IMR-90 (cell line): ENCODE measurements at regions not wholly inside any gene's neighbourhood (a gene's known extent, or its start where the extent isn't known, plus 50 kb on each side); places are given as distances from the start of the nearest gene placed in this dataset.

Experiments
- ATAC-seq: fragments of 200-7000 bp; cut with Tn5 transposase; 2 replicates; pipeline ENCODE4 v1.9.1; 2020; ENCODE audit warnings: low read depth, mild to moderate bottlenecking, moderate library complexity
- BruUV-seq: library from RNA; stranded (reverse); fragments of 400-500 nt; replicated peaks from 2 replicates; lab custom pipeline; 2021; lab: Mats Ljungman, UMichigan
- CTCF ChIA-PET: fragments of 300-600 bp; formaldehyde crosslinking; extraction: SDS; loops from one replicate; lab custom pipeline; 2021; ENCODE audit warnings: antibody characterized with exemption; lab: Yijun Ruan, JAX
- POLR2A ChIA-PET: fragments of 300-600 bp; sonication (Branson Sonifier 250); formaldehyde crosslinking; loops from one replicate; lab custom pipeline; 2022; ENCODE audit warnings: antibody characterized with exemption; ENCODE audit not compliant: unreplicated experiment; lab: Charles Lee
- DNase-seq: peaks from one replicate; pipeline ENCODE4 v3.0.0; 2013
- H2AFZ ChIP-seq: replicated peaks from 2 replicates; pipeline ENCODE3; 2013; ENCODE audit warnings: low read length, mild to moderate bottlenecking; ENCODE audit not compliant: poor library complexity
- H2AK5ac ChIP-seq: 2 replicates; pipeline ENCODE4 v1.6.1; 2013; ENCODE audit warnings: low read depth, low read length, inconsistent platforms
- H2AK9ac ChIP-seq: replicated peaks from 2 replicates; pipeline ENCODE3; 2013; ENCODE audit warnings: mild to moderate bottlenecking, low read depth, low read length, moderate library complexity; ENCODE audit not compliant: poor library complexity
- H2BK120ac ChIP-seq: 2 replicates; pipeline ENCODE4 v1.6.1; 2013; ENCODE audit warnings: low read depth, low read length, inconsistent platforms
- H2BK15ac ChIP-seq: 3 replicates; pipeline ENCODE4 v1.6.1; 2013; ENCODE audit warnings: low read depth, low read length, inconsistent platforms
- H2BK20ac ChIP-seq: 2 replicates; pipeline ENCODE4 v1.6.1; 2013; ENCODE audit warnings: low read depth, mild to moderate bottlenecking, inconsistent platforms, low read length, moderate library complexity
- H2BK5ac ChIP-seq: 2 replicates; pipeline ENCODE4 v1.6.1; 2013; ENCODE audit warnings: mild to moderate bottlenecking, low read depth, low read length, inconsistent platforms; ENCODE audit not compliant: poor library complexity, severe bottlenecking
- H3K14ac ChIP-seq: replicated peaks from 2 replicates; pipeline ENCODE4 v1.6.1; 2013; ENCODE audit warnings: low read depth, low read length, inconsistent platforms
- H3K18ac ChIP-seq: 2 replicates; pipeline ENCODE4 v1.6.1; 2013; ENCODE audit warnings: low read depth, low read length, control low read depth
- H3K23ac ChIP-seq: 2 replicates; pipeline ENCODE4 v1.6.1; 2013; ENCODE audit warnings: low read depth, low read length, inconsistent platforms
- H3K27ac ChIP-seq: 2 replicates; pipeline ENCODE4 v1.5.1; 2013; ENCODE audit warnings: mild to moderate bottlenecking, control low read depth, low read length; ENCODE audit not compliant: insufficient read depth
- H3K27me3 ChIP-seq: 2 replicates; pipeline ENCODE4 v1.6.1; 2013; ENCODE audit warnings: low read length; ENCODE audit not compliant: control insufficient read depth, insufficient read depth
- H3K36me3 ChIP-seq: 2 replicates; pipeline ENCODE4 v1.6.1; 2013; ENCODE audit warnings: low read length, mixed read lengths; ENCODE audit not compliant: control insufficient read depth, insufficient read depth
- H3K4ac ChIP-seq: 2 replicates; pipeline ENCODE4 v1.6.1; 2013; ENCODE audit warnings: low read depth, low read length, inconsistent platforms
- H3K4me1 ChIP-seq: 2 replicates; pipeline ENCODE4 v1.6.1; 2013; ENCODE audit warnings: low read length, mixed read lengths; ENCODE audit not compliant: control insufficient read depth, insufficient read depth
- H3K4me2 ChIP-seq: 2 replicates; pipeline ENCODE4 v1.6.1; 2013; ENCODE audit warnings: low read depth, mild to moderate bottlenecking, control low read depth, low read length, moderate library complexity
- H3K4me3 ChIP-seq: 2 replicates; pipeline ENCODE4 v1.5.1; 2013; ENCODE audit warnings: low read depth, mild to moderate bottlenecking, control low read depth, low read length, moderate library complexity; ENCODE audit not compliant: insufficient read depth
- H3K56ac ChIP-seq: 2 replicates; pipeline ENCODE4 v1.6.1; 2013; ENCODE audit warnings: low read length, inconsistent platforms; ENCODE audit not compliant: insufficient read depth; ENCODE audit errors: extremely low read depth
- H3K79me1 ChIP-seq, 2 experiments: 2 replicates each; pipeline ENCODE4 v1.6.1; 2013; ENCODE audit warnings: low read length in 2 of 2, inconsistent platforms in 1 of 2, low read depth in 1 of 2
- H3K9ac ChIP-seq: 2 replicates; pipeline ENCODE4 v1.6.1; 2013; ENCODE audit warnings: low read depth, low read length, control low read depth
- H3K9me1 ChIP-seq: 2 replicates; pipeline ENCODE4 v1.6.1; 2013; ENCODE audit warnings: low read length, inconsistent platforms; ENCODE audit not compliant: insufficient read depth
- H3K9me3 ChIP-seq: 2 replicates; pipeline ENCODE4 v1.6.1; 2013; ENCODE audit warnings: low read length; ENCODE audit not compliant: control insufficient read depth, insufficient read depth
- H4K20me1 ChIP-seq: 2 replicates; pipeline ENCODE4 v1.6.1; 2013; ENCODE audit warnings: low read length, inconsistent platforms; ENCODE audit not compliant: insufficient read depth
- H4K5ac ChIP-seq: 2 replicates; pipeline ENCODE4 v1.6.1; 2013; ENCODE audit warnings: mild to moderate bottlenecking, low read depth, low read length, control low read depth
- H4K8ac ChIP-seq, 2 experiments: 2 replicates each; pipeline ENCODE4 v1.6.1; 2013; ENCODE audit warnings: low read depth in 2 of 2, low read length in 2 of 2, control low read depth in 1 of 2, inconsistent platforms in 1 of 2
- H4K91ac ChIP-seq: 2 replicates; pipeline ENCODE4 v1.6.1; 2013; ENCODE audit warnings: low read depth, low read length, inconsistent platforms; ENCODE audit not compliant: insufficient read depth
- BHLHE40 ChIP-seq: fragments of 150-350 bp; IDR thresholded peaks from 2 replicates; pipeline ENCODE4 v1.6.1; 2016; ENCODE audit warnings: mild to moderate bottlenecking, low read depth, low read length
- CEBPB ChIP-seq: IDR thresholded peaks from 2 replicates; pipeline ENCODE4 v1.6.1; 2012; ENCODE audit warnings: low read depth, low read length, improper control_type of control experiment
- FOS ChIP-seq: fragments of 150-350 bp; IDR thresholded peaks from 2 replicates; pipeline ENCODE4 v1.6.1; 2016; ENCODE audit warnings: low read depth, low read length
- MXI1 ChIP-seq: IDR thresholded peaks from 2 replicates; pipeline ENCODE4 v1.6.1; 2012; ENCODE audit warnings: low read depth, mild to moderate bottlenecking, low read length, moderate library complexity, borderline replicate concordance
- NFE2L2 ChIP-seq: fragments of 150-350 bp; IDR thresholded peaks from 2 replicates; pipeline ENCODE4 v1.6.1; 2016; ENCODE audit warnings: low read depth, mild to moderate bottlenecking, low read length
- POLR2A ChIP-seq: IDR thresholded peaks from 2 replicates; pipeline ENCODE4 v1.6.1; 2012; ENCODE audit warnings: mild to moderate bottlenecking, low read depth, low read length
- SMC3 ChIP-seq: fragments of 150-350 bp; IDR thresholded peaks from 2 replicates; pipeline ENCODE4 v1.6.1; 2016; ENCODE audit warnings: low read depth, mild to moderate bottlenecking, antibody characterized with exemption, low read length, moderate library complexity
- WGBS, 2 experiments: methylation state at CpG; one replicate each; pipeline versions ENCODE4 v1.1.5 to v1.1.7; 2013; ENCODE audit warnings: missing lambda C conversion rate in 2 of 2; ENCODE audit not compliant: insufficient read length in 1 of 2; ENCODE audit errors: extremely low coverage in 2 of 2; 5-methylcytosine and 5-hydroxymethylcytosine counted together
- dilution Hi-C: fragments of 300-500 bp; cut with HindIII; formaldehyde crosslinking; loops from one replicate; pipeline ENCODE4 v1.14.3; 2018; ENCODE audit warnings: low sequenced_read_pairs; ENCODE audit not compliant: unreplicated experiment
- in situ Hi-C: fragments of 300-500 bp; cut with MboI; formaldehyde crosslinking; loops from 3 replicates; pipeline ENCODE4 v1.14.3; 2019; ENCODE audit warnings: low sequenced_read_pairs, inconsistent platforms, mixed read lengths
- intact Hi-C: fragments of 100-400 bp; cut with micrococcal nuclease; formaldehyde crosslinking; loops from 2 replicates; pipeline ENCODE4 v1.10.0; 2022

DNA sequence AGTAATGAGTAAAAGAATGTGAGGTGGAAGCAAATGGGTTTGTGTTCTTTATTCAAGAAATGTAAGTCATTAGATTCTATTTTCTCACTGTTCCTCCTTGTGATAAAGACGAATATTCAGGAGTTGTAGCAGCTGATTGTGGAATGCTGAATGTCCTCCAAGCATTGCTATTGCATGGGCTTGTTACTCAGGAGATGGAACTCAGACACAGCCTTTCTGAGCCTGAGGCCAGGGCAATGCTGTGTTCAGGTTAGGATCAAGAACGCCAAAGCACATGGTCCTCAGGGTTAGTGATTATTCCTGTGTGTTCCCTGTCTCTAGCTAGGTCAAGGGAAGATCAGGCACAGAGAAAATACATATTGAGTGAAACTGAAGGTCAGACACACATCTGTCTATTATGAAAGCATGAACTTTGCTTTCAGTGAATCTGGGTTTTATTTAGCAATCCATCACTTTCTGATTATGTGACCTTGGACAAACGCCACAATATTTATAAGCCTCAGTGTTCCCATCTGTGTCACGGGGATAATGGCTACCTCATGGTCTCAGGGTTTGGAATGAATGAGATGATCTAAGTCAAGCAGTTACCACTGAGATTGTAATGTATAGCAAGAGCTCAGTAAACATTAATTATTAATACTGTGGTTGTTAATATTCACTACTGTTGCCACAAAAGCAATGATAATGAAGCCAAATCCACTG, 426.8 kb upstream of the DYNLRB2 start:
- no peak overlapping the region for H3K23ac ChIP-seq
- no peak overlapping the region for H2AK5ac ChIP-seq
- BruUV-seq = no TSS peak
- ChIA-PET CTCF (no interaction called here), POLR2A (no interaction called here)
- no peak overlapping the region for H2BK15ac ChIP-seq
- no peak overlapping the region for H3K18ac ChIP-seq
- H3K27me3 ChIP-seq = no peaks in the 10 kb centered on the region
- H2BK120ac ChIP-seq = no peak overlapping the region
- H4K20me1 ChIP-seq = no peaks in the 10 kb centered on the region
- H2AFZ ChIP-seq = no peak overlapping the region
- TF ChIP-seq CEBPB (no peak), MXI1 (no peak), POLR2A (no peak), NFE2L2 (no peak), BHLHE40 (no peak), SMC3 (no peak), FOS (no peak)
- dilution Hi-C loops (no loop called here), in situ Hi-C loops (no loop called here), intact Hi-C loops (no loop called here)
- H4K91ac ChIP-seq = no peak overlapping the region
- H2AK9ac ChIP-seq = no peak overlapping the region
- H3K56ac ChIP-seq = no peak overlapping the region
- no peak overlapping the region for H4K8ac ChIP-seq
- H3K4me1 ChIP-seq = no peaks in the 10 kb centered on the region
- H3K27ac ChIP-seq = no peak overlapping the region
- H4K5ac ChIP-seq = no peak overlapping the region
- no peaks in the 10 kb centered on the region for H3K36me3 ChIP-seq
- H3K9me1 ChIP-seq = no peaks in the 10 kb centered on the region
- no CpG with 5 or more reads among the region's 4 CpGs for WGBS, 2 experiments
- no peak overlapping the region for H3K14ac ChIP-seq
- H3K79me1 ChIP-seq = no peaks in the 10 kb centered on the region
- no peak overlapping the region for H2BK5ac ChIP-seq
- no peaks in the 10 kb centered on the region for H3K9me3 ChIP-seq
- H3K4ac ChIP-seq = no peak overlapping the region
- DNase-seq (no peak), ATAC-seq (no peak)
- no peak overlapping the region for H3K4me3 ChIP-seq
- no peak overlapping the region for H3K9ac ChIP-seq
- no peak overlapping the region for H3K4me2 ChIP-seq
- no peak overlapping the region for H2BK20ac ChIP-seq
